HG03439 (cell line): ENCODE measurements at regions not wholly inside any gene's neighbourhood (a gene's known extent, or its start where the extent isn't known, plus 50 kb on each side); places are given as distances from the start of the nearest gene placed in this dataset.
"Not testable (repeated sequence)": the region's sequence is repeated elsewhere in the genome, so short reads cannot be mapped to it uniquely, and the experiment has no call there.

Source experiments
- ATAC-seq: cut with Tn5 transposase; IDR thresholded peaks from one replicate; pipeline ENCODE4 v1.9.1; 2021; ENCODE audit warnings: mild to moderate bottlenecking, moderate library complexity; ENCODE audit not compliant: unreplicated experiment

DNA sequence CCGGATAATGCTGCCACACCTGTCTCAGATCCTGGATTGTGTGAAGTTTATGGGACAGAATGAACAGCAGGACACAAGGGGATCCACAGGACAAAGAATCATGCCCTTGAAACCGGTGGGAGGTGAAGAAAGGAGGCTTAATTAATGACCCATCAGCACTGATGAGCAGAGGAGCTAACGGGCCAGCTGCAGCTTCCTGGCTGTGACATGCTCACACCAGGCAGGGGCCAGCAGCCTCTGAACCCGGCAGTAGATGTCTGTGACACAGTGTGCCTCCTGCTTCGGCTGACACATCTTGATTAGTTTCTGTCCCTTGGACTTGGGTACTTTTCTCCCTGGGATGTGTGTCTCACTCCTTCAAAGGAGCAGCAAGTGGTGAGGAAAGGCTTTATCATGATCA, 328.8 kb upstream of the BRINP1 start:
- ATAC-seq, result no peak

DNA sequence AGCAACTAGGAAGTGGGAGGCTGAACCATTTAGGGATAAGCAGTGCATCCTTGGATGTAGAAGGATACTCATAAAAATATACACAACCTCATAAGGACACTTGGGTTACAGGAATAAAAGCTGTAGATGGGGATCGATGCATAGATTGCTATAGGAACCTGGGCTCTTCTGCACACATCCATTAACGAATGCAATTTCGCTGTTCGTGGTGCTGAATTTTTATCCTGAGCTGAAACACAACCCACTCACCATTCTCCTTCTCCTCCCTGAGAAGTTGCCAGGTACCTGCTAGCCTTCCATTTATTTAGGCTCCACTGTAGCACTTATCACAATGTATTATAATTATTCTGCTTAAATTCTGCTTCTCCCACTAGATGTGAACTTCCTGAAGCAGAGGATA, 320.6 kb upstream of the BRINP1 start:
- no peak for ATAC-seq

DNA sequence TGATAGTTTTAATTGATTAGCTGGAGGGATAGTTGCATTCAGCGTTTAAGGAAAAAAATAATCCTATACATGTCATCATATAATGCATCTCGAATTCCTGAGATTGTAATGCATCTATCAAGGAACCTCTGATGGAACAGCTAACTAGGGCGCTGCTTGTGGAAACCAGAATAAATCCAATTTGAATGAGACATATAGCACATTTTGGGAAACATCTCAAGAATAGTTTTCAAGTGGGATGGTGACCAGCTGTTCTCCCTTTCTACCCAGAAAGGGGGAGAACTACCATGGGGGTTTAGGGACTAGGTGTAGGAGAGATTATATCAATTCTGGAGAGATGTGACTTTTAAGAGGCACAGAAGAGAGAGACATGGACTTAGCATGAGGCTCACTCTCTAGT, 319.3 kb upstream of the BRINP1 start:
- no peak for ATAC-seq

- no peak for ATAC-seq
These were observed 308.7 kb upstream of the BRINP1 start for GRCh38 chr9:119677811-119678505.

GRCh38 chr9:119675951-119676350, 306.7 kb upstream of the BRINP1 start:
- ATAC-seq, result no peak

GRCh38 chr9:119672763-119673162, 303.5 kb upstream of the BRINP1 start:
- ATAC-seq, result not testable (repeated sequence)

DNA sequence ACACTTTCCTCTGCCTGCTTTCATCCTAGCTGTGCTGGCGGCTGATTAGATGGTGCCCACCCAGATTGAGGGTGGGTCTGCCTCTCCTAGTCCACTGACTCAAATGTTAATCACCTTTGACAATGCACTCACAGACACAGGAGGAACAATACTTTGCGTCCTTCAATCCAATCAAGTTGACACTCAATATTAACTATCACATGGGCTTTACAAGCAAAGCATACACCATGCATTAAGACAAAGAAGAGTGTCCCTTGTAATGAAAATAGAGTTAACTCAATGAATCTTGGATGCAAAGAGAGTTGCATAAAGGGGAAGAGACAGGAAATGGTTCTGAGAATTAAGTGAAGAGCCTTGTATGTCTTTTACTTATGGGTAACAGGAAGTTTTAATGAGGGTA, 298.7 kb upstream of the BRINP1 start:
- no peak for ATAC-seq

GRCh38 chr9:119667163-119667562, 297.9 kb upstream of the BRINP1 start:
- no peak for ATAC-seq

GRCh38 chr9:119662329-119662728, 293.1 kb upstream of the BRINP1 start:
- no peak for ATAC-seq

GRCh38 chr9:119652931-119653330, 283.7 kb upstream of the BRINP1 start:
- ATAC-seq, result no peak

GRCh38 chr9:119649205-119649604, 280.0 kb upstream of the BRINP1 start:
- ATAC-seq, result no peak

- ATAC-seq, result no peak
These were observed 270.2 kb upstream of the BRINP1 start for GRCh38 chr9:119639287-119639955.

- ATAC-seq, result no peak
These were observed 264.8 kb upstream of the BRINP1 start for GRCh38 chr9:119634006-119634405.

DNA sequence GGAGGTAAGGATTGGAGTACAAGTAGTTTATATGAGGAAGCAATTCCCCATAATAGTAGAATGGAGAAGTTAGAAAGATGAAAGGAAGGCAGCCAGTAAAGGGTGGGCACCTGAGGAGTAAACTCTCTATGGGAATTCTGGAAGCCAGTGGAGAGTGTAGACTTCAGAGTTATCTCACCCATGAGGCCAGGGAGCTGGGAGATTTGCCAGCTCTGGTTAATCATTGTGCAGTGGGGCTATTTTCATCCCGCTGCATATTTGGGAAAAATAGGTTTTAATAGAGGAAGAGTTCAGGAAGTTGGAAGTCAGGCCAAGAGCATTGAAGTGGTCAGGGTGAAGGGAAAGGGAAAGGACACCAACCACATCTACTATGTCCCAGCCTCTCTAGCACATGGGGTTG, 242.3 kb upstream of the BRINP1 start:
- no peak for ATAC-seq

- ATAC-seq, result no peak
These were observed 240.2 kb upstream of the BRINP1 start for GRCh38 chr9:119609277-119609971.

DNA sequence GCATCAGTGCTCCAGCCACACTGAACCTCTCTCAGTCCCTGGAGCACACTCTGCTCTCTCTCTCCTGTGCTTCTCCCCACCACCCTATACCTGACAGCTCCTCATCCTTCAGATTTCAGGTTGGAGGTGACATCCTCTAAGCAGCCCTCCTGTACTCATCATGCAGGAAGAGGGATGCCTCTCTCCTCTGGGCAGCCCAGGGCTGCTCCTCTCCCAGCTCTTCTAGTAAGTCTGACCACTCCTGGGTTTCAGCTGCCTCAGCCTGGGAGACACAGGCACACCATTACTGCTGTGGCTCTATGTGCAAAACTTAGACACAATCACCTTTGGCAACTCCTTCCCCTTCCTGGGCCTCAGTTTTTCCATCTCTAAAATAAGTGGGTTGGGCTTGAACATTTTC, 232.4 kb upstream of the BRINP1 start:
- ATAC-seq, result no peak

- no peak for ATAC-seq
These were observed 228.3 kb upstream of the BRINP1 start for GRCh38 chr9:119597499-119597898.

DNA sequence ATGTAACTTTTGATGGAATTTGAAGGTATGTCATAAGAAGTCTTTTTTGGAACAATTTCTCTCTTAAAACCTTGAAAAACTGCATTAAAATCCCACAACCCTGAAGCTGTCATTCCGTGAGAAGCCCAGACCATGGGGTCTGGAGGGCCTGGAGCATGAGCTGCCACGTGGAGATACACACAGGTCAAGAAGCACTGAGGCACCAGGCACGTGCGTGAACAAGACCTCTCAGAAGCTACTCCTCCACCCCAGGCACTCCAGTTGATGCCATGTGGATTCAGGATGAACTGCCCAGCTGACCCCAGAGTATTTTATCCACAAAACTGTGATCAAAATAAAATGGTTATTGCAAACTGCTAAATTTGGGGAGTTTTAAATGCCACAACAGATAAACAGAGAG, 227.5 kb upstream of the BRINP1 start:
- no peak for ATAC-seq

- ATAC-seq, result no peak
These were observed 219.9 kb upstream of the BRINP1 start for GRCh38 chr9:119588874-119589744.

GRCh38 chr9:119577881-119578280, 208.6 kb upstream of the BRINP1 start:
- ATAC-seq, result no peak

DNA sequence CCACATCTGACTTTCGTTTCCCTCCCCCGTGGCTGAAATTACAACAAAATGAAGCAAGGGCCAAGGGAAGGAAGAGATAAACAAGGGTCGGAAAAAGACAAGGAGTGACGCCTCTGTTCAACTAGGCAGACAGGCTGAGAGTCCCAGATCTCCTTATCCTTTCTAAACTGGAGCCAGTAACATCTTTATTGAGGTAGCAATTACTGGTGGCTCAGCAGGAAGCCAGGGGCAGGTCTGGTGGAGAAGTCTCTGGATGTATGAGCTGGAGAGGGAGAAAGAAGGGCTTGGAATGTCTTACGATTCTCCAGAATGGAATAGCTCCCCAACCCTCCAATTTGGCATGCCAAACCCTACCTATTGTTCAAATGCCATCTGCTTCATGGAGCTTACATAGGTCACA, 190.8 kb upstream of the BRINP1 start:
- ATAC-seq, result no peak
